ENCODE measurements at regions not wholly inside any gene's neighbourhood (a gene's known extent, or its start where the extent isn't known, plus 50 kb on each side); places are given as distances from the start of the nearest gene placed in this dataset.
"Not testable (repeated sequence)": the region's sequence is repeated elsewhere in the genome, so short reads cannot be mapped to it uniquely, and the experiment has no call there.

- no peak overlapping the region for H3K4me3 ChIP-seq (ENCODE audit: low read depth, low read length)
- no peaks in the 10 kb centered on the region for H3K4me1 ChIP-seq (ENCODE audit: control insufficient read depth, insufficient read depth, low read length)
- H3K27ac ChIP-seq (ENCODE audit: low read depth, low read length) = no peak overlapping the region
- no peak for DNase-seq (ENCODE audit: low read depth in 4 of 6, low spot score in 6 of 6)
- 61% methylated on average over 6 of the region's 6 CpGs for WGBS (ENCODE audit: insufficient coverage)
- no peaks in the 10 kb centered on the region for H3K36me3 ChIP-seq (ENCODE audit: control insufficient read depth, insufficient read depth, low read length)
- H3K9me3 ChIP-seq (ENCODE audit: control insufficient read depth, insufficient read depth, low read length) = peaks cover 29% of the 10 kb centered on the region
- no peaks in the 10 kb centered on the region for H3K27me3 ChIP-seq (ENCODE audit: control insufficient read depth, insufficient read depth, low read length)
These were observed 358.1 kb upstream of the NUPR2 start for GRCh38 chr7:56474271-56474670.

- Histone ChIP-seq H3K9me3 (ENCODE audit: control insufficient read depth, insufficient read depth, low read length) (peaks cover 43% of the 10 kb centered on the region), H3K27ac (ENCODE audit: low read depth, low read length) (no peak overlapping the region), H3K36me3 (ENCODE audit: control insufficient read depth, insufficient read depth, low read length) (no peaks in the 10 kb centered on the region), H3K27me3 (ENCODE audit: control insufficient read depth, insufficient read depth, low read length) (no peaks in the 10 kb centered on the region), H3K4me3 (ENCODE audit: low read depth, low read length) (no peak overlapping the region), H3K4me1 (ENCODE audit: control insufficient read depth, insufficient read depth, low read length) (no peaks in the 10 kb centered on the region)
- 27% methylated on average over 2 of the region's 2 CpGs for WGBS (ENCODE audit: insufficient coverage)
- DNase-seq (ENCODE audit: low read depth in 4 of 6, low spot score in 6 of 6) = no peak
These were observed 355.6 kb upstream of the NUPR2 start for GRCh38 chr7:56471811-56472210.

- not testable (repeated sequence) for H3K36me3 ChIP-seq (ENCODE audit: control insufficient read depth, insufficient read depth, low read length); H3K4me3 ChIP-seq (ENCODE audit: low read depth, low read length); H3K4me1 ChIP-seq (ENCODE audit: control insufficient read depth, insufficient read depth, low read length); H3K27ac ChIP-seq (ENCODE audit: low read depth, low read length); H3K27me3 ChIP-seq (ENCODE audit: control insufficient read depth, insufficient read depth, low read length); DNase-seq (ENCODE audit: low read depth in 4 of 6, low spot score in 6 of 6)
- no CpG with 5 or more reads among the region's 2 CpGs for WGBS (ENCODE audit: insufficient coverage)
- peaks cover 49% of the 10 kb centered on the region for H3K9me3 ChIP-seq (ENCODE audit: control insufficient read depth, insufficient read depth, low read length)
These were observed 350.6 kb upstream of the NUPR2 start for GRCh38 chr7:56466607-56467525.

GRCh38 chr7:56449762-56450161, 333.5 kb upstream of the NUPR2 start:
- no peak overlapping the region for H3K27ac ChIP-seq (ENCODE audit: low read depth, low read length)
- no peaks in the 10 kb centered on the region for H3K27me3 ChIP-seq (ENCODE audit: control insufficient read depth, insufficient read depth, low read length)
- no peaks in the 10 kb centered on the region for H3K36me3 ChIP-seq (ENCODE audit: control insufficient read depth, insufficient read depth, low read length)
- no peak overlapping the region for H3K4me3 ChIP-seq (ENCODE audit: low read depth, low read length)
- DNase-seq (ENCODE audit: low read depth in 4 of 6, low spot score in 6 of 6) = no peak
- H3K4me1 ChIP-seq (ENCODE audit: control insufficient read depth, insufficient read depth, low read length) = no peaks in the 10 kb centered on the region
- peaks cover 8% of the 10 kb centered on the region for H3K9me3 ChIP-seq (ENCODE audit: control insufficient read depth, insufficient read depth, low read length)

GRCh38 chr7:56447864-56448693, 331.9 kb upstream of the NUPR2 start:
- Histone ChIP-seq H3K4me1 (ENCODE audit: control insufficient read depth, insufficient read depth, low read length) (no peaks in the 10 kb centered on the region), H3K4me3 (ENCODE audit: low read depth, low read length) (no peak overlapping the region), H3K36me3 (ENCODE audit: control insufficient read depth, insufficient read depth, low read length) (no peaks in the 10 kb centered on the region), H3K9me3 (ENCODE audit: control insufficient read depth, insufficient read depth, low read length) (peaks cover 6% of the 10 kb centered on the region), H3K27me3 (ENCODE audit: control insufficient read depth, insufficient read depth, low read length) (no peaks in the 10 kb centered on the region), H3K27ac (ENCODE audit: low read depth, low read length) (no peak overlapping the region)
- no peak for DNase-seq (ENCODE audit: low read depth in 4 of 6, low spot score in 6 of 6)
- 27% methylated on average over 44 of the region's 44 CpGs for WGBS (ENCODE audit: insufficient coverage)

GRCh38 chr7:56420528-56420927, 304.3 kb upstream of the NUPR2 start:
- H3K27me3 ChIP-seq (ENCODE audit: control insufficient read depth, insufficient read depth, low read length); H3K36me3 ChIP-seq (ENCODE audit: control insufficient read depth, insufficient read depth, low read length); H3K27ac ChIP-seq (ENCODE audit: low read depth, low read length); H3K4me1 ChIP-seq (ENCODE audit: control insufficient read depth, insufficient read depth, low read length); DNase-seq (ENCODE audit: low read depth in 4 of 6, low spot score in 6 of 6); H3K9me3 ChIP-seq (ENCODE audit: control insufficient read depth, insufficient read depth, low read length); H3K4me3 ChIP-seq (ENCODE audit: low read depth, low read length): not testable (repeated sequence)
- no CpG with 5 or more reads among the region's 1 CpG for WGBS (ENCODE audit: insufficient coverage)

GRCh38 chr7:56375173-56375572, 259.0 kb upstream of the NUPR2 start:
- H3K36me3 ChIP-seq (ENCODE audit: control insufficient read depth, insufficient read depth, low read length) = no peaks in the 10 kb centered on the region
- H3K27ac ChIP-seq (ENCODE audit: low read depth, low read length) = no peak overlapping the region
- no peaks in the 10 kb centered on the region for H3K27me3 ChIP-seq (ENCODE audit: control insufficient read depth, insufficient read depth, low read length)
- no peak overlapping the region for H3K4me3 ChIP-seq (ENCODE audit: low read depth, low read length)
- peaks cover 2% of the 10 kb centered on the region for H3K9me3 ChIP-seq (ENCODE audit: control insufficient read depth, insufficient read depth, low read length)
- 85% methylated on average over 12 of the region's 18 CpGs for WGBS (ENCODE audit: insufficient coverage)
- no peak for DNase-seq (ENCODE audit: low read depth in 4 of 6, low spot score in 6 of 6)
- no peaks in the 10 kb centered on the region for H3K4me1 ChIP-seq (ENCODE audit: control insufficient read depth, insufficient read depth, low read length)

GRCh38 chr7:56374666-56375065, 258.4 kb upstream of the NUPR2 start:
- DNase-seq (ENCODE audit: low read depth in 4 of 6, low spot score in 6 of 6); H3K36me3 ChIP-seq (ENCODE audit: control insufficient read depth, insufficient read depth, low read length); H3K9me3 ChIP-seq (ENCODE audit: control insufficient read depth, insufficient read depth, low read length); H3K27me3 ChIP-seq (ENCODE audit: control insufficient read depth, insufficient read depth, low read length); H3K4me1 ChIP-seq (ENCODE audit: control insufficient read depth, insufficient read depth, low read length); H3K27ac ChIP-seq (ENCODE audit: low read depth, low read length); H3K4me3 ChIP-seq (ENCODE audit: low read depth, low read length): not testable (repeated sequence)
- WGBS (ENCODE audit: insufficient coverage) = 97% methylated on average over 17 of the region's 25 CpGs

GRCh38 chr7:56373314-56373713, 257.1 kb upstream of the NUPR2 start:
- H3K27me3 ChIP-seq (ENCODE audit: control insufficient read depth, insufficient read depth, low read length); H3K4me1 ChIP-seq (ENCODE audit: control insufficient read depth, insufficient read depth, low read length); H3K9me3 ChIP-seq (ENCODE audit: control insufficient read depth, insufficient read depth, low read length); H3K27ac ChIP-seq (ENCODE audit: low read depth, low read length); H3K4me3 ChIP-seq (ENCODE audit: low read depth, low read length); H3K36me3 ChIP-seq (ENCODE audit: control insufficient read depth, insufficient read depth, low read length): not testable (repeated sequence)
- WGBS (ENCODE audit: insufficient coverage) = 82% methylated on average over 6 of the region's 24 CpGs
- peak in 3 of 6 donors; percentile 0 to 51 (median 19) for DNase-seq (ENCODE audit: low read depth in 4 of 6, low spot score in 6 of 6)
